ENCODE measurements at regions not wholly inside any gene's neighbourhood (a gene's known extent, or its start where the extent isn't known, plus 50 kb on each side); places are given as distances from the start of the nearest gene placed in this dataset.

DNA sequence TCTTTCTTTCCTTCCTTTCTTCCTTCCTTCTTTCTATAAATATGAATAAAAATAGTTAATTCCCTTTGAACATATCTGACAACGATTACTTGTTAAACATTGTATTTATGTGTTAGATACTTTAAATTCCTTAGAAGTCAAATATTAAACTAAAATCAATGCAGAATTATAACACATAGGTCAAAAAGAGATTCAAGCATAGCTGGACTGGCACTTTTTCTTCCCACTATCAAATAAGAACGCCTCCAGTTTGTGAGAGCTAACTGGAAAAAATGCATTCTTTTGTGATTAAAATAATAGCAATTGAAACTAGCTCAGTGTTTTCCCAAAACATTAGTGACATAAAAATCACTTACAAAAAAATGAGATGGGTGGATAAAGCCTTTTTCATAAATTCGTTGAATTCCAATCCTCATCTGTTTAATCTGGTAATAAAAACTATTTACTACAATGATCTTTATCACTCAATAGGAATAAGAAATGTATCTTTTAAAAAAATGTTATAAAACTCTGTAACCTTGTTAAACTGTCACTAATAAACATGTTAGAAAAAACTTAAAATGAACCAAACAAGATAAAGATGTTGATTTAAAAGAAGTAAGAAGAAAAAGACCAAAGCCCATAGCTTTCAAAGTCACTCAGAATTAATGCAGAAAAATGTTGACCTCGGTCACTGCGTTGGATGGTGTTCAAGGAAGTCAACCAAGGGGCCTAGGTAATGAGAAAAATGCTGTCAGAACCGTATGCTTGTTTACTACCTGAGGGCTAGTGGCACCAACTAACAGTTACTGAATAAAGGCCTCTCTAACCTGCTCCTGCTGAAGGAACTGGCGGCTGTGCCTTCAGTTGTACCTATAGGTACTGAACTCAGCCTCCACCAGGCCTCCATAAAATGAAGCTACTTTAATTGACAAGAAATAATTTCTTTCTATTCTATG lies 1039.5 kb upstream of the SLC10A2 start:
- TF ChIP-seq CTCF (IDR thresholded peaks at IDR 0.05) = no peak
- TF ChIP-seq POLR2A (IDR thresholded peaks at IDR 0.05) = no peak
